Vagina (tissue), 2 donors: ENCODE measurements at regions not wholly inside any gene's neighbourhood (a gene's known extent, or its start where the extent isn't known, plus 50 kb on each side); places are given as distances from the start of the nearest gene placed in this dataset.
A peak's percentile ranks its signal among the peaks of the same experiment; 100 is the strongest.

ENCODE experiments used
- DNase-seq, 2 donors: peaks; one replicate each; pipeline ENCODE4 v3.0.0-alpha.2; 2017; ENCODE audit errors: extremely low spot score in 2 of 2
- H3K27ac ChIP-seq: fragments of 200-600 bp; sonication (generic); one replicate; pipeline ENCODE4 v1.5.1; 2019
- H3K27me3 ChIP-seq: fragments of 200-600 bp; sonication (generic); one replicate; pipeline ENCODE4 v1.5.1; 2019
- H3K36me3 ChIP-seq, 2 donors: fragments of 200-600 bp; sonication (generic); one replicate each; pipeline ENCODE4 v1.5.1; 2017 to 2019
- H3K4me1 ChIP-seq: fragments of 200-600 bp; sonication (generic); one replicate; pipeline ENCODE4 v1.5.1; 2019
- H3K4me3 ChIP-seq, 2 donors: fragments of 200-600 bp; sonication (generic); 1 replicate in 1 of 2; 2 replicates in 1 of 2; pipeline ENCODE4 v1.5.1; 2016 to 2019
- H3K9me3 ChIP-seq: fragments of 200-600 bp; sonication (generic); one replicate; pipeline ENCODE4 v1.5.1; 2019
- POLR2A ChIP-seq, 2 donors: fragments of 450-650 bp; IDR thresholded peaks; one replicate each; pipeline ENCODE4 v1.6.1; 2017; ENCODE audit warnings: antibody characterized with exemption in 2 of 2, mild to moderate bottlenecking in 2 of 2, moderate library complexity in 2 of 2
- POLR2AphosphoS5 ChIP-seq, 2 donors: sonication (generic); formaldehyde crosslinking; IDR thresholded peaks; one replicate each; pipeline ENCODE4 v1.9.0; 2017; ENCODE audit warnings: antibody characterized with exemption in 2 of 2, mild to moderate bottlenecking in 2 of 2, low read depth in 1 of 2; ENCODE audit not compliant: insufficient read depth in 1 of 2
- intact Hi-C: fragments of 100-400 bp; cut with DNase I; formaldehyde crosslinking; loops from one replicate; pipeline ENCODE4 v1.15.1; 2023
- TF ChIP-seq, protein P1 (sequence below), 3 experiments: fragments of 450-650 bp in 2 of 3; fragments of 200-600 bp in 1 of 3; sonication (generic) in 1 of 3; IDR thresholded peaks; one replicate each; pipeline ENCODE4 v1.5.1; 2017 to 2019; ENCODE audit warnings: antibody characterized with exemption in 3 of 3, mild to moderate bottlenecking in 2 of 3, moderate library complexity in 2 of 3

GRCh38 chr4:81634766-81635549, 163.3 kb upstream of the RASGEF1B start:
- H3K36me3 ChIP-seq, result no peaks in the 10 kb centered on the region
- H3K27ac ChIP-seq, result no peak overlapping the region
- intact Hi-C loops, result no loop called here
- DNase-seq, result no peak
- H3K4me1 ChIP-seq, result peaks cover 6% of the 10 kb centered on the region
- H3K4me3 ChIP-seq, result no peak overlapping the region
- H3K27me3 ChIP-seq, result no peaks in the 10 kb centered on the region
- TF ChIP-seq POLR2AphosphoS5 (IDR thresholded peaks at IDR 0.05; ENCODE audit: insufficient read depth in 1 of 2, low read depth in 1 of 2) (no peak), POLR2A (IDR thresholded peaks at IDR 0.05) (no peak)
- TF ChIP-seq, protein P1, sequence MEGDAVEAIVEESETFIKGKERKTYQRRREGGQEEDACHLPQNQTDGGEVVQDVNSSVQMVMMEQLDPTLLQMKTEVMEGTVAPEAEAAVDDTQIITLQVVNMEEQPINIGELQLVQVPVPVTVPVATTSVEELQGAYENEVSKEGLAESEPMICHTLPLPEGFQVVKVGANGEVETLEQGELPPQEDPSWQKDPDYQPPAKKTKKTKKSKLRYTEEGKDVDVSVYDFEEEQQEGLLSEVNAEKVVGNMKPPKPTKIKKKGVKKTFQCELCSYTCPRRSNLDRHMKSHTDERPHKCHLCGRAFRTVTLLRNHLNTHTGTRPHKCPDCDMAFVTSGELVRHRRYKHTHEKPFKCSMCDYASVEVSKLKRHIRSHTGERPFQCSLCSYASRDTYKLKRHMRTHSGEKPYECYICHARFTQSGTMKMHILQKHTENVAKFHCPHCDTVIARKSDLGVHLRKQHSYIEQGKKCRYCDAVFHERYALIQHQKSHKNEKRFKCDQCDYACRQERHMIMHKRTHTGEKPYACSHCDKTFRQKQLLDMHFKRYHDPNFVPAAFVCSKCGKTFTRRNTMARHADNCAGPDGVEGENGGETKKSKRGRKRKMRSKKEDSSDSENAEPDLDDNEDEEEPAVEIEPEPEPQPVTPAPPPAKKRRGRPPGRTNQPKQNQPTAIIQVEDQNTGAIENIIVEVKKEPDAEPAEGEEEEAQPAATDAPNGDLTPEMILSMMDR (IDR thresholded peaks at IDR 0.05), result no peak
- H3K9me3 ChIP-seq, result no peaks in the 10 kb centered on the region

DNA sequence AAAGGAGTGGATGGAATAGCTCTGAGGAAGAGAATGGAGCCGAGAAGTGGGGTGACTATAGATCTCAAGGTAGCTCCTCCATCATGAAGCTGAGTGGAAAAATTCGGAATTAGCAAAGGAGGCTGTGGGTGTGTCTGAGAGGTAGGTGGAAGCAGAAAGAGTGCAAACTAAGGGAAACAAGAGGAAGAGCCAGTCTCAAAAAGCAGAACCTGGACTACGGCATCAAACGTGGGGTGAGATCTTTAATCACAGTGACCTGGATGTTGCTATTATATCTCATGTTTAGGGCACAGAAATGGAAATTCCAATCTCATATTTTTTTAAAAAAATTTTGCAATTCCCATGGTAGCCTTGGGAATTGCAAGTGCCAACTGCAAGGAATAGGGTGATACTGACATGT, 162.5 kb upstream of the RASGEF1B start:
- Histone ChIP-seq H3K4me3 (no peak overlapping the region), H3K4me1 (peaks cover 6% of the 10 kb centered on the region), H3K9me3 (no peaks in the 10 kb centered on the region), H3K36me3 (no peaks in the 10 kb centered on the region), H3K27me3 (no peaks in the 10 kb centered on the region), H3K27ac (no peak overlapping the region)
- no peak for TF ChIP-seq POLR2AphosphoS5 (IDR thresholded peaks at IDR 0.05; ENCODE audit: insufficient read depth in 1 of 2, low read depth in 1 of 2)
- TF ChIP-seq POLR2A (IDR thresholded peaks at IDR 0.05), result no peak
- TF ChIP-seq, protein P1 (IDR thresholded peaks at IDR 0.05), result no peak
- DNase-seq, result no peak
- intact Hi-C loops, result no loop called here

- Histone ChIP-seq H3K4me1 (peaks cover 6% of the 10 kb centered on the region), H3K36me3 (no peaks in the 10 kb centered on the region), H3K4me3 (no peak overlapping the region), H3K27me3 (no peaks in the 10 kb centered on the region), H3K27ac (no peak overlapping the region), H3K9me3 (no peaks in the 10 kb centered on the region)
- DNase-seq, result no peak
- intact Hi-C loops, result no loop called here
- no peak for TF ChIP-seq POLR2A (IDR thresholded peaks at IDR 0.05)
- TF ChIP-seq POLR2AphosphoS5 (IDR thresholded peaks at IDR 0.05; ENCODE audit: insufficient read depth in 1 of 2, low read depth in 1 of 2), result no peak
- TF ChIP-seq, protein P1 (IDR thresholded peaks at IDR 0.05), result no peak
These were observed 161.0 kb upstream of the RASGEF1B start for GRCh38 chr4:81632581-81633299.

GRCh38 chr4:81631958-81632441, 160.3 kb upstream of the RASGEF1B start:
- TF ChIP-seq POLR2A (IDR thresholded peaks at IDR 0.05) (no peak), POLR2AphosphoS5 (IDR thresholded peaks at IDR 0.05; ENCODE audit: insufficient read depth in 1 of 2, low read depth in 1 of 2) (peak in 1 of 2 donors; percentile 58)
- TF ChIP-seq, protein P1 (IDR thresholded peaks at IDR 0.05), result no peak
- Histone ChIP-seq H3K27me3 (no peaks in the 10 kb centered on the region), H3K4me1 (peaks cover 6% of the 10 kb centered on the region), H3K4me3 (no peak overlapping the region), H3K36me3 (no peaks in the 10 kb centered on the region), H3K27ac (no peak overlapping the region), H3K9me3 (no peaks in the 10 kb centered on the region)
- intact Hi-C loops, result no loop called here
- DNase-seq, result no peak
